CD4-positive, alpha-beta memory T cell (primary cell): ENCODE measurements at regions not wholly inside any gene's neighbourhood (a gene's known extent, or its start where the extent isn't known, plus 50 kb on each side); places are given as distances from the start of the nearest gene placed in this dataset.

Source experiments
- CTCF ChIA-PET: fragments of 350-600 bp; sonication (Branson Sonifier 250); formaldehyde crosslinking; loops from one replicate; lab custom pipeline; 2021; ENCODE audit warnings: inconsistent platforms; ENCODE audit not compliant: partially characterized antibody; lab: Charles Lee
- POLR2A ChIA-PET: fragments of 350-600 bp; sonication (Branson Sonifier 250); formaldehyde crosslinking; loops from one replicate; lab custom pipeline; 2021; ENCODE audit not compliant: partially characterized antibody; lab: Charles Lee
- DNase-seq, 5 donors: peaks; one replicate each; pipeline versions ENCODE4 v3.0.0 to v3.0.0-alpha.2; 2020 to 2022; ENCODE audit warnings: mixed read lengths in 1 of 5
- H3K27ac ChIP-seq: one replicate; pipeline ENCODE4 v1.7.0; 2013; ENCODE audit warnings: low read depth, low read length
- H3K27me3 ChIP-seq: 2 replicates; pipeline ENCODE4 v1.7.0; 2013; ENCODE audit warnings: mild to moderate bottlenecking, low read length, moderate library complexity; ENCODE audit not compliant: insufficient read depth
- H3K36me3 ChIP-seq: 2 replicates; pipeline ENCODE4 v1.7.0; 2013; ENCODE audit warnings: mild to moderate bottlenecking, low read length, moderate library complexity; ENCODE audit not compliant: insufficient read depth
- H3K4me1 ChIP-seq: 2 replicates; pipeline ENCODE4 v1.7.0; 2013; ENCODE audit warnings: mild to moderate bottlenecking, low read length, moderate library complexity; ENCODE audit not compliant: insufficient read depth
- H3K4me3 ChIP-seq, 2 donors: one replicate each; pipeline ENCODE4 v1.7.0; 2013; ENCODE audit warnings: low read length in 2 of 2, mild to moderate bottlenecking in 1 of 2
- H3K9me3 ChIP-seq, 2 donors: one replicate each; pipeline ENCODE4 v1.7.0; 2013; ENCODE audit warnings: low read length in 2 of 2, control low read depth in 1 of 2; ENCODE audit not compliant: control insufficient read depth in 1 of 2
- H3K27ac Mint-ChIP-seq, 7 donors: one replicate each; pipeline ENCODE4 v1.8.0; 2020 to 2021; ENCODE audit warnings: mixed read lengths in 7 of 7, mild to moderate bottlenecking in 6 of 7, inconsistent platforms in 3 of 7, moderate library complexity in 3 of 7
- H3K27me3 Mint-ChIP-seq, 2 donors: one replicate each; pipeline ENCODE4 v1.8.0; 2020 to 2021; ENCODE audit warnings: mixed read lengths in 2 of 2
- H3K36me3 Mint-ChIP-seq, 2 donors: one replicate each; pipeline ENCODE4 v1.8.0; 2020 to 2021; ENCODE audit warnings: mixed read lengths in 2 of 2, inconsistent platforms in 1 of 2, mild to moderate bottlenecking in 1 of 2
- H3K4me1 Mint-ChIP-seq, 4 donors: one replicate each; pipeline ENCODE4 v1.8.0; 2020 to 2021; ENCODE audit warnings: mixed read lengths in 4 of 4, mild to moderate bottlenecking in 1 of 4
- H3K4me3 Mint-ChIP-seq, 8 donors: one replicate each; pipeline ENCODE4 v1.8.0; 2020 to 2021; ENCODE audit warnings: mixed read lengths in 8 of 8, mild to moderate bottlenecking in 7 of 8, moderate library complexity in 6 of 8, inconsistent platforms in 3 of 8
- H3K9me3 Mint-ChIP-seq, 8 donors: one replicate each; pipeline ENCODE4 v1.8.0; 2020 to 2021; ENCODE audit warnings: mixed read lengths in 8 of 8, mild to moderate bottlenecking in 5 of 8, inconsistent platforms in 3 of 8, moderate library complexity in 1 of 8
- intact Hi-C: fragments of 100-400 bp; cut with micrococcal nuclease; formaldehyde crosslinking; loops from one replicate; pipeline ENCODE4 v1.15.1; 2023

DNA sequence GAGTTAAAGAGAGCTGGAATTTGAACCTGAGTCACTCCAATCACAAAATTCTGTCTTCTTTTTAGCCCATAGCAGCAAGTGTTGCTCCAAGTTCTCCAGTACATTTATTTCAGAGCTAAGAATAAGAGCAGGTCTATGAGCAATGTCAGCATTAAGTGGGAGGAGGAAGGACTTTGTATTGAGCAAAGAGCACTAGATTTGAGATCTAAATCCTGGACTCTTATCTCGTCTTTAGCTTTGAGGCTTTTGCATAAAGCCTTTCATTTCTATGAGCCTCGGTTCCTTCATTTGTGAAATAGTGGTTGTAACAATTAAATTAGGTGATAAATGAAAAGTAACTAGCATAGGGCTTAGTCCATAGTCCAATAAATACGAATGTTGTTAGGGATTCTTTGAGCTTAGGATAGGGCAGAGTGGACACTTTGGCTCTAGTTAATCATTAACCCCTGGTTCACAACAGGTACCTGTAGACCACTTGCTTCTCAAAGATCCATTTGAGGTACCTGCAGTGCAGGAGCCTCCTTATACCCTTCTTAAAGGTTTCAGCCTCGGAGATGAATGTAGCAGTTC, 464.1 kb upstream of the KLF4 start:
- H3K36me3 ChIP-seq: no peaks in the 10 kb centered on the region
- ChIA-PET CTCF (no interaction called here), POLR2A (no interaction called here)
- no peaks in the 10 kb centered on the region for H3K9me3 ChIP-seq
- Mint-ChIP-seq H3K9me3 (peaks cover 0 to 23% (median 5%) of the 10 kb centered on the region in 8 donors), H3K27ac (no peak overlapping the region), H3K36me3 (no peaks in the 10 kb centered on the region), H3K4me3 (no peak overlapping the region), H3K4me1 (no peaks in the 10 kb centered on the region), H3K27me3 (no peaks in the 10 kb centered on the region)
- H3K4me1 ChIP-seq: no peaks in the 10 kb centered on the region
- intact Hi-C loops: no loop called here
- no peak overlapping the region for H3K4me3 ChIP-seq
- no peaks in the 10 kb centered on the region for H3K27me3 ChIP-seq
- DNase-seq: no peak
- no peak overlapping the region for H3K27ac ChIP-seq

DNA sequence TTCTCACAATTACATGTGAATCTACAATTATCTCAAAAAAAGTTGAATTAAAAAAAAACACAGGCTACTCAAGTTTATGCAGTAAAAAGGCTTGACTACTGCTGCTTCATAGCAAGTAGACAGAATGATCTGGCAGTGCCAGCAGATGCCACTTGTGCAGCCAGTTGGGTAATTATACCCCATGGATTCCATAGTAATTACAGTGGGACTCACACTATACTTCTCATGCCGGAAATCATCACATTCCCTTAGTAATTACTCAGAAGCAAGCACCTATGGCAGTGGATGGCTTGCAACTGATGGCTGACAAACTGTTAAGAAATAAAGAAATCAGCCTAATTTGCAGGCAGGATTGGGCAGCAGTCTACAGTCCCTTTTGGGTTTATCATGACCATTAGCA, 463.2 kb upstream of the KLF4 start:
- intact Hi-C loops: no loop called here
- Histone ChIP-seq H3K36me3 (no peaks in the 10 kb centered on the region), H3K27ac (no peak overlapping the region), H3K4me1 (no peaks in the 10 kb centered on the region), H3K27me3 (no peaks in the 10 kb centered on the region), H3K4me3 (no peak overlapping the region), H3K9me3 (no peaks in the 10 kb centered on the region)
- H3K4me1 Mint-ChIP-seq: no peaks in the 10 kb centered on the region
- no peaks in the 10 kb centered on the region for H3K27me3 Mint-ChIP-seq
- peaks cover 0 to 19% (median 5%) of the 10 kb centered on the region in 8 donors for H3K9me3 Mint-ChIP-seq
- DNase-seq: no peak
- H3K4me3 Mint-ChIP-seq: no peak overlapping the region
- ChIA-PET POLR2A (no interaction called here), CTCF (no interaction called here)
- H3K36me3 Mint-ChIP-seq: no peaks in the 10 kb centered on the region
- H3K27ac Mint-ChIP-seq: no peak overlapping the region

GRCh38 chr9:107951511-107951910, 461.9 kb upstream of the KLF4 start:
- Mint-ChIP-seq H3K4me3 (no peak overlapping the region), H3K27me3 (no peaks in the 10 kb centered on the region), H3K9me3 (peaks cover 0 to 20% (median 5%) of the 10 kb centered on the region in 8 donors), H3K4me1 (no peaks in the 10 kb centered on the region), H3K27ac (no peak overlapping the region), H3K36me3 (no peaks in the 10 kb centered on the region)
- H3K36me3 ChIP-seq: no peaks in the 10 kb centered on the region
- H3K27me3 ChIP-seq: no peaks in the 10 kb centered on the region
- ChIA-PET CTCF (no interaction called here), POLR2A (no interaction called here)
- no peaks in the 10 kb centered on the region for H3K9me3 ChIP-seq
- intact Hi-C loops: no loop called here
- no peak overlapping the region for H3K27ac ChIP-seq
- H3K4me1 ChIP-seq: no peaks in the 10 kb centered on the region
- DNase-seq: no peak
- H3K4me3 ChIP-seq: no peak overlapping the region

DNA sequence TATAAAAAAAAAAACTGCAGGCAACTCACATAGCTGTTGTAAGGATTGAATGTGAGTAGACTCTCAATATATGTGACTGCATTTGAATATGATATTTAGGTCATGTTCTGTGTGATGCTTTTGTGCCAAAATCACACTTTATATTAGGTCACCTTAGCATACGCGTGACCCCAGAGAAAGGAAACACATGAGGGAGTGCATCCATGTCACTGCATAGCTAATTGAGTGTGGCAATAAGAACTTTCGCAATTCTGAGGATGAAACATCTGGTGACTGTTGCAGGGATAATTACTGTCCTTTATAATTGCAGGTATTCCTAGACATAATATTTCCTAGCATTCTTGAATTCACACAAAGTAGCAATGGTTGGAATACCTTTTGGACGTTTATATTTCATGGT, 459.5 kb upstream of the KLF4 start:
- Mint-ChIP-seq H3K27me3 (no peaks in the 10 kb centered on the region), H3K27ac (no peak overlapping the region), H3K36me3 (no peaks in the 10 kb centered on the region), H3K4me1 (no peaks in the 10 kb centered on the region), H3K9me3 (peaks cover 0 to 19% (median 5%) of the 10 kb centered on the region in 8 donors), H3K4me3 (no peak overlapping the region)
- ChIA-PET POLR2A (no interaction called here), CTCF (no interaction called here)
- DNase-seq: no peak
- H3K27me3 ChIP-seq: no peaks in the 10 kb centered on the region
- H3K36me3 ChIP-seq: no peaks in the 10 kb centered on the region
- H3K4me3 ChIP-seq: no peak overlapping the region
- no peaks in the 10 kb centered on the region for H3K9me3 ChIP-seq
- intact Hi-C loops: no loop called here
- no peaks in the 10 kb centered on the region for H3K4me1 ChIP-seq
- no peak overlapping the region for H3K27ac ChIP-seq

GRCh38 chr9:107948601-107949000, 459.0 kb upstream of the KLF4 start:
- Histone ChIP-seq H3K27me3 (no peaks in the 10 kb centered on the region), H3K27ac (no peak overlapping the region), H3K4me3 (no peak overlapping the region), H3K36me3 (no peaks in the 10 kb centered on the region), H3K9me3 (no peaks in the 10 kb centered on the region), H3K4me1 (no peaks in the 10 kb centered on the region)
- H3K27me3 Mint-ChIP-seq: no peaks in the 10 kb centered on the region
- no peaks in the 10 kb centered on the region for H3K4me1 Mint-ChIP-seq
- peaks cover 3 to 24% (median 7%) of the 10 kb centered on the region in 8 donors for H3K9me3 Mint-ChIP-seq
- ChIA-PET POLR2A (no interaction called here), CTCF (no interaction called here)
- H3K27ac Mint-ChIP-seq: no peak overlapping the region
- intact Hi-C loops: no loop called here
- H3K36me3 Mint-ChIP-seq: no peaks in the 10 kb centered on the region
- DNase-seq: no peak
- H3K4me3 Mint-ChIP-seq: no peak overlapping the region

DNA sequence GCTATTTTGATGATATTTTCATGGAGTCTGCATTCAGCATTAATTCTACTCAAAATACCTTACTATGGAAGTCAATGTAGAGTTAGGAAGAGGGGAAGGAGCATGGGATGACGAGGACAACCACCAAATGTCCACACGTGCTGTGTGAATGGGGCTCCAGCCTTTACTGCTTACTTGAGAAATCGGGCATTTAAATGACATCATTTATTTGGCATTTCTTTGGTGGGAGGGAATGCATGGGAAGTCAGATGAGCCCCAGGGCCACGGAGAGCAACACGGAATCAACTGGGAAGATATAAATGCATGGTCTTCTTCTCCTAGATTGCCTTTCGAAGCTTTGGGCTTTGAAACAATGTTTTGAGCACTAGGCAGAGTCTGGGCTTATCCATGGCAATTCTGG, 458.5 kb upstream of the KLF4 start:
- Histone ChIP-seq H3K27ac (no peak overlapping the region), H3K36me3 (no peaks in the 10 kb centered on the region), H3K9me3 (no peaks in the 10 kb centered on the region), H3K27me3 (no peaks in the 10 kb centered on the region), H3K4me1 (no peaks in the 10 kb centered on the region), H3K4me3 (no peak overlapping the region)
- Mint-ChIP-seq H3K27ac (no peak overlapping the region), H3K4me1 (no peaks in the 10 kb centered on the region), H3K27me3 (no peaks in the 10 kb centered on the region), H3K9me3 (peaks cover 3 to 24% (median 8%) of the 10 kb centered on the region in 8 donors), H3K36me3 (no peaks in the 10 kb centered on the region), H3K4me3 (no peak overlapping the region)
- intact Hi-C loops: no loop called here
- ChIA-PET CTCF (interaction anchor here (1.0 kb wide), 1 partner anchor 53 kb away, joined by 3 read pairs; no protein-coding TSS in a partner anchor), POLR2A (no interaction called here)
- DNase-seq: no peak

DNA sequence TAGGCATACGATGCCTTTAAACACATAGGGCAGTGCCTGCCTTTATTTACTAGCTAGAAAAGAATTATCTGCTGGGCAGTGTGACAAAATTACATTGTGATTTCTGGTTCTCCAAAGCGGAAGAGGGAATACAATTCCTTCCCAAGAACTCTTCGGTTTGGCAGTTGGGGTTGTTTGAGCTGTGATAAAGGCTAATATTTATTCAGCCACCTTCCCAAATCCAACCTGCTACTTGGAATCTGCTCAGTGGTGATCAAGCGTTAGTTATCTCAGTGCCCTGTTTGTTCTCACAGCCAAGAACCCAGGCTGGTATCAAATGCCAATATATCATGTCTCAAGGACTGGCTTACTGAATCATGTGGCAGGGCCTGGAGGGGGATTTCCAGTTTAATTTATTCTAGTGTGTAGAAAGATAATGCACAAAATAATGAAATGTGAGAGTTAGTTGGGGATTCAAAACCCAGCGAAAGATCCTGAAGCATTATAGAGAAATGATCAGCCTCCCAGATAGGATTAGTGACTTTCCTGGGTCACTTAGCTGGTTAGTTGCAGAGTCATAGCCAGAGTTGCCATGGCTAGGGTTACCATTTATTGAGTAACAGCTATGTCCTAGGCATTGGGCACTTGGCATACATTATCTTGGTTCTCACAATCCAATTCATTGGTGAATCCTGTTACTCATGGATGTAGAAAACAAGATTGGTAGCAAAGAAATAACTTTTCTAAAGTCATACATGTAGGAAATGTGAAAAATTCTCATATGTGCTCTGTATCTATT, 457.0 kb upstream of the KLF4 start:
- Mint-ChIP-seq H3K4me3 (no peak overlapping the region), H3K4me1 (no peaks in the 10 kb centered on the region), H3K27me3 (no peaks in the 10 kb centered on the region), H3K36me3 (no peaks in the 10 kb centered on the region), H3K9me3 (peaks cover 3 to 19% (median 8%) of the 10 kb centered on the region in 8 donors), H3K27ac (no peak overlapping the region)
- Histone ChIP-seq H3K36me3 (no peaks in the 10 kb centered on the region), H3K4me3 (no peak overlapping the region), H3K27ac (no peak overlapping the region), H3K27me3 (no peaks in the 10 kb centered on the region), H3K9me3 (no peaks in the 10 kb centered on the region), H3K4me1 (no peaks in the 10 kb centered on the region)
- POLR2A ChIA-PET: no interaction called here
- DNase-seq: no peak
- intact Hi-C loops: no loop called here
- CTCF ChIA-PET: no interaction called here
